ENCODE measurements at regions not wholly inside any gene's neighbourhood (a gene's known extent, or its start where the extent isn't known, plus 50 kb on each side); places are given as distances from the start of the nearest gene placed in this dataset.
A peak's percentile ranks its signal among the peaks of the same experiment; 100 is the strongest.

- TF ChIP-seq MAZ (IDR thresholded peaks at IDR 0.05; ENCODE audit: borderline replicate concordance, low read depth, low read length) = no peak
- TF ChIP-seq MAZ (CRISPR knock-in tag; IDR thresholded peaks at IDR 0.05; ENCODE audit: low read depth) = no peak
- peak; percentile 56; the same call in 1 of the 2 replicates for TF ChIP-seq RCOR2 (CRISPR knock-in tag; IDR thresholded peaks at IDR 0.05)
- no peak for TF ChIP-seq PAF1 (CRISPR knock-in tag; IDR thresholded peaks at IDR 0.05)
- TF ChIP-seq BATF2 (CRISPR knock-in tag; IDR thresholded peaks at IDR 0.05) = no peak
- TF ChIP-seq ZNF589 (CRISPR knock-in tag; conservative IDR thresholded peaks at IDR 0.05) = no peak
- TF ChIP-seq CBFB (CRISPR knock-in tag; IDR thresholded peaks at IDR 0.05) = peak; percentile 40; the same call in 1 of the 2 replicates
- TF ChIP-seq FOXA1 (IDR thresholded peaks at IDR 0.05) = no peak
- peak; percentile 65 for TF ChIP-seq FOXA1 (CRISPR knock-in tag; IDR thresholded peaks at IDR 0.05)
- peak; percentile 44; the same call in 1 of the 2 replicates for TF ChIP-seq NCOR1 (IDR thresholded peaks at IDR 0.05; ENCODE audit: borderline replicate concordance, low read length)
- TF ChIP-seq FOXA3 (CRISPR knock-in tag; IDR thresholded peaks at IDR 0.05) = 0 out of 2 replicates have a peak, but pooled peaks have one; percentile 39
- 0 out of 2 replicates have a peak, but pooled peaks have one; percentile 31 for TF ChIP-seq FOXK2 (IDR thresholded peaks at IDR 0.05)
- TF ChIP-seq ZNF264 (CRISPR knock-in tag; IDR thresholded peaks at IDR 0.05) = 0 out of 2 replicates have a peak, but pooled peaks have one; percentile 26
- peak; percentile 51 for TF ChIP-seq SAP130 (CRISPR knock-in tag; IDR thresholded peaks at IDR 0.05; ENCODE audit: low read depth)
- TF ChIP-seq PHF20 (CRISPR knock-in tag; IDR thresholded peaks at IDR 0.05) = 0 out of 2 replicates have a peak, but pooled peaks have one; percentile 8
- TF ChIP-seq AGO1 (IDR thresholded peaks at IDR 0.05; ENCODE audit: low read depth, low read length, poor library complexity, severe bottlenecking) = no peak
- no peak for TF ChIP-seq CC2D1A (CRISPR knock-in tag; IDR thresholded peaks at IDR 0.05)
- TF ChIP-seq ZC3H13 (CRISPR knock-in tag; IDR thresholded peaks at IDR 0.05) = no peak
- 0 out of 2 replicates have a peak, but pooled peaks have one; percentile 28 for TF ChIP-seq NCOA2 (CRISPR knock-in tag; IDR thresholded peaks at IDR 0.05)
- TF ChIP-seq SRF (IDR thresholded peaks at IDR 0.05; ENCODE audit: low read depth, low read length) = peak; percentile 67; the same call in 1 of the 2 replicates
- 0 out of 2 replicates have a peak, but pooled peaks have one; percentile 18 for TF ChIP-seq SALL1 (CRISPR knock-in tag; IDR thresholded peaks at IDR 0.05)
- no peak for TF ChIP-seq SOX13 (IDR thresholded peaks at IDR 0.05)
- TF ChIP-seq SOX13 (CRISPR knock-in tag; conservative IDR thresholded peaks at IDR 0.05 in 1 of 2, IDR thresholded peaks at IDR 0.05 in 1 of 2) = peak in 1 of 2 experiments; percentile 37; a peak in 1 of 4 replicates
- TF ChIP-seq POLR2G (IDR thresholded peaks at IDR 0.05; ENCODE audit: low read depth, low read length) = no peak
- peak; percentile 84 for TF ChIP-seq POGZ (CRISPR knock-in tag; IDR thresholded peaks at IDR 0.05)
- peak; percentile 94; the same call in 1 of the 2 replicates for TF ChIP-seq SETDB1 (CRISPR knock-in tag; IDR thresholded peaks at IDR 0.05; ENCODE audit: borderline replicate concordance)
- TF ChIP-seq NFIB (CRISPR knock-in tag; IDR thresholded peaks at IDR 0.05; ENCODE audit: borderline replicate concordance) = no peak
- peak; percentile 24; the same call in 1 of the 2 replicates for TF ChIP-seq RARA (CRISPR knock-in tag; IDR thresholded peaks at IDR 0.05)
- TF ChIP-seq HNF1A (IDR thresholded peaks at IDR 0.05; ENCODE audit: low read depth) = no peak
- TF ChIP-seq HNF1A (CRISPR knock-in tag; IDR thresholded peaks at IDR 0.05; ENCODE audit: borderline replicate concordance) = no peak
- 0 out of 2 replicates have a peak, but pooled peaks have one; percentile 30 for TF ChIP-seq PPARG (CRISPR knock-in tag; conservative IDR thresholded peaks at IDR 0.05)
Observed at GRCh38 chr6:2524090-2524489, 226.6 kb downstream of the MYLK4 start (continued).
